SK-N-SH (cell line): ENCODE measurements at regions not wholly inside any gene's neighbourhood (a gene's known extent, or its start where the extent isn't known, plus 50 kb on each side); places are given as distances from the start of the nearest gene placed in this dataset.

ENCODE experiments used
- CTCF ChIA-PET: fragments of 300-600, 350-600 bp; formaldehyde crosslinking; extraction: SDS; loops from one replicate; lab custom pipeline; 2021; lab: Yijun Ruan, JAX
- POLR2A ChIA-PET: fragments of 350-600 bp; sonication (Branson Sonifier 250); formaldehyde crosslinking; extraction: SDS; loops from one replicate; lab custom pipeline; 2020; ENCODE audit warnings: antibody characterized with exemption, inconsistent platforms; lab: Yijun Ruan, JAX
- DNase-seq: peaks from one replicate; pipeline ENCODE4 v3.0.0; 2012
- H2AFZ ChIP-seq: fragments of 200-600 bp; sonication (generic); 2 replicates; pipeline ENCODE4 v1.8.1; 2016; ENCODE audit warnings: antibody characterized with exemption, mild to moderate bottlenecking, low read depth
- H3F3A ChIP-seq: fragments of 200-600 bp; sonication (generic); replicated peaks from 2 replicates; pipeline ENCODE3; 2016; ENCODE audit warnings: antibody characterized with exemption, mild to moderate bottlenecking; ENCODE audit not compliant: insufficient read depth
- H3K27ac ChIP-seq, 2 experiments: fragments of 200-500 bp in 1 of 2; fragments of 200-600 bp in 1 of 2; sonication (Bioruptor generic) in 1 of 2; sonication (generic), shearing (Covaris generic) in 1 of 2; 2 replicates each; pipeline versions ENCODE4 v1.5.1 to v1.6.1; 2014 to 2016; ENCODE audit warnings: low read depth in 2 of 2, inconsistent platforms in 1 of 2, low read length in 1 of 2, mild to moderate bottlenecking in 1 of 2, mixed read lengths in 1 of 2
- H3K27me3 ChIP-seq: fragments of 200-600 bp; sonication (generic), shearing (Covaris generic); 2 replicates; pipeline ENCODE4 v1.6.1; 2016; ENCODE audit warnings: mixed run types; ENCODE audit not compliant: insufficient read depth
- H3K36me3 ChIP-seq, 2 experiments: fragments of 200-500 bp in 1 of 2; fragments of 200-600 bp in 1 of 2; sonication (Bioruptor generic) in 1 of 2; sonication (generic) in 1 of 2; replicated peaks in 1 of 2; 2 replicates each; pipeline versions ENCODE3 to v1.5.1; 2014 to 2016; ENCODE audit warnings: low read length in 1 of 2, mild to moderate bottlenecking in 1 of 2; ENCODE audit not compliant: insufficient read depth in 2 of 2, control insufficient read depth in 1 of 2
- H3K4me1 ChIP-seq, 2 experiments: fragments of 200-500 bp in 1 of 2; fragments of 200-600 bp in 1 of 2; sonication (Bioruptor generic) in 1 of 2; sonication (generic), shearing (Covaris generic) in 1 of 2; 2 replicates each; pipeline versions ENCODE4 v1.5.1 to v1.6.1; 2014 to 2016; ENCODE audit warnings: low read depth in 1 of 2, low read length in 1 of 2, mixed run types in 1 of 2; ENCODE audit not compliant: insufficient read depth in 2 of 2, control insufficient read depth in 1 of 2
- H3K4me2 ChIP-seq: fragments of 200-600 bp; sonication (generic), shearing (Covaris generic); 2 replicates; pipeline ENCODE4 v1.6.1; 2017; ENCODE audit warnings: mixed run types
- H3K4me3 ChIP-seq, 2 experiments: fragments of 200-500 bp in 1 of 2; fragments of 200-600 bp in 1 of 2; sonication (Bioruptor generic) in 1 of 2; sonication (generic), shearing (Covaris generic) in 1 of 2; 2 replicates each; pipeline versions ENCODE4 v1.5.1 to v1.8.1; 2014 to 2016; ENCODE audit warnings: low read depth in 2 of 2, inconsistent platforms in 1 of 2, low read length in 1 of 2, mild to moderate bottlenecking in 1 of 2, mixed read lengths in 1 of 2, moderate library complexity in 1 of 2
- H3K79me2 ChIP-seq: fragments of 200-600 bp; sonication (generic); 2 replicates; pipeline ENCODE4 v1.8.1; 2017; ENCODE audit warnings: mild to moderate bottlenecking; ENCODE audit not compliant: insufficient read depth
- H3K9ac ChIP-seq: fragments of 200-600 bp; sonication (generic); 2 replicates; pipeline ENCODE4 v1.6.1; 2017; ENCODE audit warnings: mixed run types
- H3K9me2 ChIP-seq: fragments of 200-600 bp; sonication (generic); 2 replicates; pipeline ENCODE4 v1.6.1; 2017; ENCODE audit warnings: mixed run types
- H3K9me3 ChIP-seq: fragments of 200-600 bp; sonication (generic); 2 replicates; pipeline ENCODE4 v1.6.1; 2017; ENCODE audit warnings: mixed run types, mild to moderate bottlenecking, moderate library complexity
- H4K20me1 ChIP-seq: fragments of 200-600 bp; sonication (generic); 2 replicates; pipeline ENCODE4 v1.6.1; 2017; ENCODE audit warnings: mild to moderate bottlenecking, mixed run types; ENCODE audit not compliant: insufficient read depth
- ELF1 ChIP-seq: IDR thresholded peaks from 2 replicates; pipeline ENCODE4 v1.4.0; 2012
- FOSL2 ChIP-seq: IDR thresholded peaks from 2 replicates; pipeline ENCODE4 v1.4.0; 2012; ENCODE audit warnings: low read depth, mild to moderate bottlenecking, moderate library complexity, borderline replicate concordance
- FOXM1 ChIP-seq: IDR thresholded peaks from 2 replicates; pipeline ENCODE4 v1.4.0; 2012; ENCODE audit warnings: low read depth, mild to moderate bottlenecking
- GABPA ChIP-seq: IDR thresholded peaks from 2 replicates; pipeline ENCODE4 v1.4.0; 2012; ENCODE audit warnings: low read depth, mild to moderate bottlenecking
- GATA2 ChIP-seq: sonication (generic); formaldehyde crosslinking; IDR thresholded peaks from 2 replicates; pipeline ENCODE4 v1.5.0; 2020; ENCODE audit warnings: mild to moderate bottlenecking, missing genetic modification reagents
- NRF1 ChIP-seq: IDR thresholded peaks from 2 replicates; pipeline ENCODE4 v1.6.1; 2012; ENCODE audit warnings: low read depth, mild to moderate bottlenecking, low read length
- RAD21 ChIP-seq: IDR thresholded peaks from 2 replicates; pipeline ENCODE4 v1.6.1; 2012; ENCODE audit warnings: mild to moderate bottlenecking, low read length
- RFX5 ChIP-seq: IDR thresholded peaks from 2 replicates; pipeline ENCODE4 v1.6.1; 2012; ENCODE audit warnings: mild to moderate bottlenecking, improper control_type of control experiment, low read length
- RXRA ChIP-seq: IDR thresholded peaks from 2 replicates; pipeline ENCODE4 v1.4.0; 2012; ENCODE audit warnings: low read depth, mild to moderate bottlenecking, borderline replicate concordance
- SIN3A ChIP-seq: IDR thresholded peaks from 2 replicates; pipeline ENCODE4 v1.6.1; 2012; ENCODE audit warnings: low read depth, mild to moderate bottlenecking, low read length, moderate library complexity, borderline replicate concordance
- TAF1 ChIP-seq: IDR thresholded peaks from 2 replicates; pipeline ENCODE4 v1.6.1; 2012; ENCODE audit warnings: low read depth, mild to moderate bottlenecking, low read length, moderate library complexity, borderline replicate concordance
- TCF12 ChIP-seq: IDR thresholded peaks from 2 replicates; pipeline ENCODE4 v1.4.0; 2012
- TEAD4 ChIP-seq: IDR thresholded peaks from 2 replicates; pipeline ENCODE4 v1.4.0; 2012; ENCODE audit warnings: mild to moderate bottlenecking, borderline replicate concordance; ENCODE audit not compliant: insufficient read depth
- WGBS: methylation state at CpG from one replicate; pipeline ENCODE4 v1.1.6; 2017; ENCODE audit warnings: low lambda C conversion rate; 5-methylcytosine and 5-hydroxymethylcytosine counted together
- TF ChIP-seq, protein P1 (sequence below): fragments of 150-350 bp; IDR thresholded peaks from 2 replicates; pipeline ENCODE4 v1.6.1; 2017; ENCODE audit warnings: antibody characterized with exemption, low read length, low read depth, borderline replicate concordance
- TF ChIP-seq, protein P2 (sequence below): IDR thresholded peaks from 2 replicates; pipeline ENCODE4; 2012
- TF ChIP-seq, protein P3 (sequence below): IDR thresholded peaks from 2 replicates; pipeline ENCODE4 v1.4.0; 2012; ENCODE audit warnings: low read depth
- TF ChIP-seq, protein P4 (sequence below): IDR thresholded peaks from 2 replicates; pipeline ENCODE4 v1.6.1; 2012; ENCODE audit warnings: mild to moderate bottlenecking, low read depth, low read length, moderate library complexity
- TF ChIP-seq, protein P5 (sequence below): IDR thresholded peaks from 2 replicates; pipeline ENCODE4 v1.4.0; 2012; ENCODE audit warnings: low read depth, borderline replicate concordance

DNA sequence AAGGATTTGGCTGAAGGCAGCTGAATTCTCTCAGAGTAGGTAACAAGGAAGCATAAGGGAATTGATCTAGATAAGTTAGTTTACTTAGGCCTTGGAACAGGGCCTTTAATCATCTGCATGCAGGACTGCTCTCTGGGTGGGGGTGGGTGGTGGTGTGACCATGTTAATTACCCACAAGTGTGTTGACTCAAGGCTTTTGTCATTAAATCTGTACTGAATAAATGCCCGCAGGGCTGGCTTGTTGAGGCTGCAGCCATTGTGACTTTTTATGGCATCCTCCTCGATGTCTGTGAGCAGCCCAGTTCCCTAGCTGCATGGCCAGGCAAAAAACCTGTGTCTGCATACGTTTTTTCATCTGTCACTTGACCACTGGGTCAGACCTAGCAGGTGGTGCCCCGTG, 63.5 kb upstream of the ASCC3 start:
- no peak overlapping the region for H3K4me3 ChIP-seq
- H4K20me1 ChIP-seq = no peaks in the 10 kb centered on the region
- H3K9me2 ChIP-seq = no peaks in the 10 kb centered on the region
- H2AFZ ChIP-seq = no peak overlapping the region
- ChIA-PET POLR2A (no interaction called here), CTCF (interaction anchor here (1.6 kb wide), 1 partner anchor 44 kb away, joined by 4 read pairs; no protein-coding TSS in a partner anchor)
- no peaks in the 10 kb centered on the region for H3K27me3 ChIP-seq
- H3K4me2 ChIP-seq = no peak overlapping the region
- no peaks in the 10 kb centered on the region for H3K79me2 ChIP-seq
- TF ChIP-seq, protein P1, sequence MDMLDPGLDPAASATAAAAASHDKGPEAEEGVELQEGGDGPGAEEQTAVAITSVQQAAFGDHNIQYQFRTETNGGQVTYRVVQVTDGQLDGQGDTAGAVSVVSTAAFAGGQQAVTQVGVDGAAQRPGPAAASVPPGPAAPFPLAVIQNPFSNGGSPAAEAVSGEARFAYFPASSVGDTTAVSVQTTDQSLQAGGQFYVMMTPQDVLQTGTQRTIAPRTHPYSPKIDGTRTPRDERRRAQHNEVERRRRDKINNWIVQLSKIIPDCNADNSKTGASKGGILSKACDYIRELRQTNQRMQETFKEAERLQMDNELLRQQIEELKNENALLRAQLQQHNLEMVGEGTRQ = no peak
- TF ChIP-seq ELF1 (no peak), TEAD4 (no peak), SIN3A (no peak), GATA2 (CRISPR knock-in tag) (no peak), FOXM1 (no peak), GABPA (no peak), RAD21 (no peak), NRF1 (no peak), RXRA (no peak), TAF1 (no peak), TCF12 (no peak), RFX5 (no peak), FOSL2 (no peak)
- TF ChIP-seq, protein P2, sequence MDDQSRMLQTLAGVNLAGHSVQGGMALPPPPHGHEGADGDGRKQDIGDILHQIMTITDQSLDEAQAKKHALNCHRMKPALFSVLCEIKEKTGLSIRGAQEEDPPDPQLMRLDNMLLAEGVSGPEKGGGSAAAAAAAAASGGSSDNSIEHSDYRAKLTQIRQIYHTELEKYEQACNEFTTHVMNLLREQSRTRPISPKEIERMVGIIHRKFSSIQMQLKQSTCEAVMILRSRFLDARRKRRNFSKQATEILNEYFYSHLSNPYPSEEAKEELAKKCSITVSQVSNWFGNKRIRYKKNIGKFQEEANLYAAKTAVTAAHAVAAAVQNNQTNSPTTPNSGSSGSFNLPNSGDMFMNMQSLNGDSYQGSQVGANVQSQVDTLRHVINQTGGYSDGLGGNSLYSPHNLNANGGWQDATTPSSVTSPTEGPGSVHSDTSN = no peak
- TF ChIP-seq, protein P3, sequence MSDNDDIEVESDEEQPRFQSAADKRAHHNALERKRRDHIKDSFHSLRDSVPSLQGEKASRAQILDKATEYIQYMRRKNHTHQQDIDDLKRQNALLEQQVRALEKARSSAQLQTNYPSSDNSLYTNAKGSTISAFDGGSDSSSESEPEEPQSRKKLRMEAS = no peak
- TF ChIP-seq, protein P4, sequence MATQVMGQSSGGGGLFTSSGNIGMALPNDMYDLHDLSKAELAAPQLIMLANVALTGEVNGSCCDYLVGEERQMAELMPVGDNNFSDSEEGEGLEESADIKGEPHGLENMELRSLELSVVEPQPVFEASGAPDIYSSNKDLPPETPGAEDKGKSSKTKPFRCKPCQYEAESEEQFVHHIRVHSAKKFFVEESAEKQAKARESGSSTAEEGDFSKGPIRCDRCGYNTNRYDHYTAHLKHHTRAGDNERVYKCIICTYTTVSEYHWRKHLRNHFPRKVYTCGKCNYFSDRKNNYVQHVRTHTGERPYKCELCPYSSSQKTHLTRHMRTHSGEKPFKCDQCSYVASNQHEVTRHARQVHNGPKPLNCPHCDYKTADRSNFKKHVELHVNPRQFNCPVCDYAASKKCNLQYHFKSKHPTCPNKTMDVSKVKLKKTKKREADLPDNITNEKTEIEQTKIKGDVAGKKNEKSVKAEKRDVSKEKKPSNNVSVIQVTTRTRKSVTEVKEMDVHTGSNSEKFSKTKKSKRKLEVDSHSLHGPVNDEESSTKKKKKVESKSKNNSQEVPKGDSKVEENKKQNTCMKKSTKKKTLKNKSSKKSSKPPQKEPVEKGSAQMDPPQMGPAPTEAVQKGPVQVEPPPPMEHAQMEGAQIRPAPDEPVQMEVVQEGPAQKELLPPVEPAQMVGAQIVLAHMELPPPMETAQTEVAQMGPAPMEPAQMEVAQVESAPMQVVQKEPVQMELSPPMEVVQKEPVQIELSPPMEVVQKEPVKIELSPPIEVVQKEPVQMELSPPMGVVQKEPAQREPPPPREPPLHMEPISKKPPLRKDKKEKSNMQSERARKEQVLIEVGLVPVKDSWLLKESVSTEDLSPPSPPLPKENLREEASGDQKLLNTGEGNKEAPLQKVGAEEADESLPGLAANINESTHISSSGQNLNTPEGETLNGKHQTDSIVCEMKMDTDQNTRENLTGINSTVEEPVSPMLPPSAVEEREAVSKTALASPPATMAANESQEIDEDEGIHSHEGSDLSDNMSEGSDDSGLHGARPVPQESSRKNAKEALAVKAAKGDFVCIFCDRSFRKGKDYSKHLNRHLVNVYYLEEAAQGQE = no peak
- TF ChIP-seq, protein P5, sequence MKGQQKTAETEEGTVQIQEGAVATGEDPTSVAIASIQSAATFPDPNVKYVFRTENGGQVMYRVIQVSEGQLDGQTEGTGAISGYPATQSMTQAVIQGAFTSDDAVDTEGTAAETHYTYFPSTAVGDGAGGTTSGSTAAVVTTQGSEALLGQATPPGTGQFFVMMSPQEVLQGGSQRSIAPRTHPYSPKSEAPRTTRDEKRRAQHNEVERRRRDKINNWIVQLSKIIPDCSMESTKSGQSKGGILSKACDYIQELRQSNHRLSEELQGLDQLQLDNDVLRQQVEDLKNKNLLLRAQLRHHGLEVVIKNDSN = no peak
- no peaks in the 10 kb centered on the region for H3K36me3 ChIP-seq
- 10% methylated on average over 4 of the region's 4 CpGs for WGBS
- H3K27ac ChIP-seq = no peak overlapping the region
- DNase-seq = no peak
- no peaks in the 10 kb centered on the region for H3K4me1 ChIP-seq
- H3K9me3 ChIP-seq = no peaks in the 10 kb centered on the region; the same call in 1 of the 2 replicates
- H3F3A ChIP-seq = no peaks in the 10 kb centered on the region
- H3K9ac ChIP-seq = no peak overlapping the region
